ENCODE measurements at regions not wholly inside any gene's neighbourhood (a gene's known extent, or its start where the extent isn't known, plus 50 kb on each side); places are given as distances from the start of the nearest gene placed in this dataset.
"Not testable (repeated sequence)": the region's sequence is repeated elsewhere in the genome, so short reads cannot be mapped to it uniquely, and the experiment has no call there.

- peaks cover 11% of the 10 kb centered on the region for H3K4me1 ChIP-seq
- H3K4me3 ChIP-seq: no peak overlapping the region
- DNase-seq (ENCODE audit: low spot score in 2 of 2): peak; percentile 49 to 55
- H3K36me3 ChIP-seq (replicated peaks): no peaks in the 10 kb centered on the region
- in situ Hi-C loops (cut with MboI; ENCODE audit: low sequenced_read_pairs): no loop called here
- no peaks in the 10 kb centered on the region; the same call in 1 of the 2 replicates for H3K27me3 ChIP-seq (ENCODE audit: low read depth)
- H3K9me3 ChIP-seq: no peaks in the 10 kb centered on the region; the same call in 1 of the 2 replicates
Measured at GRCh38 chr9:126183266-126183665, 143.4 kb upstream of the MVB12B start.

GRCh38 chr9:126190994-126191393, 135.6 kb upstream of the MVB12B start:
- H3K9me3 ChIP-seq; H3K36me3 ChIP-seq (replicated peaks); H3K4me3 ChIP-seq; in situ Hi-C loops (cut with MboI; ENCODE audit: low sequenced_read_pairs); DNase-seq (ENCODE audit: low spot score in 2 of 2); H3K27me3 ChIP-seq (ENCODE audit: low read depth); H3K4me1 ChIP-seq: not testable (repeated sequence)

- H3K36me3 ChIP-seq (replicated peaks): no peaks in the 10 kb centered on the region
- no peak for DNase-seq (ENCODE audit: low spot score in 2 of 2)
- H3K27me3 ChIP-seq (ENCODE audit: low read depth): no peaks in the 10 kb centered on the region
- in situ Hi-C loops (cut with MboI; ENCODE audit: low sequenced_read_pairs): no loop called here
- no peak overlapping the region for H3K4me3 ChIP-seq
- H3K9me3 ChIP-seq: peaks cover 8% of the 10 kb centered on the region; the same call in 1 of the 2 replicates
- peaks cover 7% of the 10 kb centered on the region; the same call in 1 of the 2 replicates for H3K4me1 ChIP-seq
Measured at GRCh38 chr9:126198854-126199253, 127.8 kb upstream of the MVB12B start.

DNA sequence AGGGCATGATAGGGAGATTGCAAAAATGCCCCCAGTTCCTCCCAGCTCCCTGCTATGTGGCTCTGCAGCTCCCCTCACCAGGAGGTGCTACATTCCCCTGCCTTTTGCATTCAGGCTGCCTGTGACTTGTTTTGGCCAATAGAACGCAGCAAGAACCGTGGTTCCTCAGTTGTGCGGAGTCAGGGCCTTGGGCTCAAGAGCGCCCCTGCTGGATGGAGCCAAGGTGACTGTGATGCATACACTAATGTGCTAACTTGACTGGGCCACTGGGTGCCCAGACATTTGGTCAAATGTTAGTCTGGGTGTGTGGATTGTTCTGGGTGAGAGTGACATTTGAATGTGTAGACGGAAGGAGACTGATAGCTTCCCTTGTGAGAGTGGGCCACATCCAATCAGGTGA, 123.3 kb upstream of the MVB12B start:
- H3K4me1 ChIP-seq: no peaks in the 10 kb centered on the region
- no peak overlapping the region for H3K4me3 ChIP-seq
- peaks cover 8% of the 10 kb centered on the region; the same call in 1 of the 2 replicates for H3K9me3 ChIP-seq
- peak in 1 of 2 experiments; percentile 40 for DNase-seq (ENCODE audit: low spot score in 2 of 2)
- no peaks in the 10 kb centered on the region for H3K36me3 ChIP-seq (replicated peaks)
- H3K27me3 ChIP-seq (ENCODE audit: low read depth): no peaks in the 10 kb centered on the region
- in situ Hi-C loops (cut with MboI; ENCODE audit: low sequenced_read_pairs): no loop called here

- Histone ChIP-seq H3K36me3 (replicated peaks) (no peaks in the 10 kb centered on the region), H3K9me3 (peaks cover 8% of the 10 kb centered on the region; the same call in 1 of the 2 replicates), H3K27me3 (ENCODE audit: low read depth) (0 out of 2 replicates have a peak, but pooled peaks cover 3% of the 10 kb centered on the region), H3K4me3 (no peak overlapping the region), H3K4me1 (no peaks in the 10 kb centered on the region)
- in situ Hi-C loops (cut with MboI; ENCODE audit: low sequenced_read_pairs): no loop called here
- DNase-seq (ENCODE audit: low spot score in 2 of 2): no peak
Measured at GRCh38 chr9:126204197-126204596, 122.4 kb upstream of the MVB12B start.

GRCh38 chr9:126204708-126205225, 121.9 kb upstream of the MVB12B start:
- no peak for DNase-seq (ENCODE audit: low spot score in 2 of 2)
- in situ Hi-C loops (cut with MboI; ENCODE audit: low sequenced_read_pairs): no loop called here
- Histone ChIP-seq H3K27me3 (ENCODE audit: low read depth) (0 out of 2 replicates have a peak, but pooled peaks cover 3% of the 10 kb centered on the region), H3K4me3 (no peak overlapping the region), H3K4me1 (no peaks in the 10 kb centered on the region), H3K36me3 (replicated peaks) (no peaks in the 10 kb centered on the region), H3K9me3 (peaks cover 8% of the 10 kb centered on the region; the same call in 1 of the 2 replicates)

DNA sequence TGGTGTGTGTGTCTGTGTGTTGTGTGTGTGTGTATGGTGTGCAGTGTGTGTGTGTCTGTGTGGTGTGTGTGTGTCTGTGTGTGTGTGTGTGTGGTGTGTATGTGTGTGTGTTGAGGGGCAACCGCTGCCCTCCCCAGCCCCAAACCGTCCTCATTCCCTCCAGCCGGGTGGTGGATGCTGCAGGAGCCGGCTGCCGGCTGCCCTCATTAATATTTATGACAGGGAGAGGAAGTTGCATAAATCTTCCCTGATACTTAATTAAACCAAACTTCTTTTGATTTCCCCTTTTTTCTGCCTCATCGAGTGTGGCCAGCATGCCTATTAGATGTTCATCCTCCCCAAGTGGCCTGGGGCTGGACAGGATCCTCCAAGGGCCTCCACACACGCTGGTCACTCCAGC, 121.4 kb upstream of the MVB12B start:
- H3K27me3 ChIP-seq (ENCODE audit: low read depth): peaks cover 3% of the 10 kb centered on the region; the same call in 1 of the 2 replicates
- H3K4me3 ChIP-seq: no peak overlapping the region
- in situ Hi-C loops (cut with MboI; ENCODE audit: low sequenced_read_pairs): no loop called here
- H3K9me3 ChIP-seq: peaks cover 8% of the 10 kb centered on the region; the same call in 1 of the 2 replicates
- H3K36me3 ChIP-seq (replicated peaks): no peaks in the 10 kb centered on the region
- no peak for DNase-seq (ENCODE audit: low spot score in 2 of 2)
- H3K4me1 ChIP-seq: no peaks in the 10 kb centered on the region

GRCh38 chr9:126205845-126206498, 120.7 kb upstream of the MVB12B start:
- no peaks in the 10 kb centered on the region for H3K4me1 ChIP-seq
- DNase-seq (ENCODE audit: low spot score in 2 of 2): no peak
- in situ Hi-C loops (cut with MboI; ENCODE audit: low sequenced_read_pairs): no loop called here
- no peak overlapping the region for H3K4me3 ChIP-seq
- peaks cover 8% of the 10 kb centered on the region; the same call in 1 of the 2 replicates for H3K27me3 ChIP-seq (ENCODE audit: low read depth)
- no peaks in the 10 kb centered on the region for H3K36me3 ChIP-seq (replicated peaks)
- H3K9me3 ChIP-seq: peaks cover 4% of the 10 kb centered on the region; the same call in 1 of the 2 replicates

DNA sequence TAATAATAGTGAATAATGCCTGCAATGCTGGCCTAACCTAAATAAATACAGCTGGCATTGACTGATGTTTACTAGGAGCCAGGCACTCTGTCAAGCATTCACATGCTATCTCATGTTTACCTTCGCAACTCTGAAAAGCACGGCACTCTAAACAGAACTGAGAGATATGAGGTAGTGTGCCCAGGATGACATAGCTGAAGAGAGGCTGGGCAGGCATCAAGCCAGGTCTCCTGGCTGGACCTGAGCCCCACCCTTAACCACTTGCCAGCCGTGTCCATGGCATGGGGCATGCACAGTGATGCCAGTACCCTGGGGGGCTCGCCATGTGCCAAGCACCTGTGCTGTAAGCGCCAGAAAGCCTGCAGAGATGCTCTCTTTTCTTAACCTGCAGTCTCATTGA, 119.4 kb upstream of the MVB12B start:
- in situ Hi-C loops (cut with MboI; ENCODE audit: low sequenced_read_pairs): no loop called here
- Histone ChIP-seq H3K27me3 (ENCODE audit: low read depth) (peaks cover 8% of the 10 kb centered on the region; the same call in 1 of the 2 replicates), H3K36me3 (replicated peaks) (no peaks in the 10 kb centered on the region), H3K9me3 (no peaks in the 10 kb centered on the region), H3K4me1 (no peaks in the 10 kb centered on the region), H3K4me3 (no peak overlapping the region)
- no peak for DNase-seq (ENCODE audit: low spot score in 2 of 2)

DNA sequence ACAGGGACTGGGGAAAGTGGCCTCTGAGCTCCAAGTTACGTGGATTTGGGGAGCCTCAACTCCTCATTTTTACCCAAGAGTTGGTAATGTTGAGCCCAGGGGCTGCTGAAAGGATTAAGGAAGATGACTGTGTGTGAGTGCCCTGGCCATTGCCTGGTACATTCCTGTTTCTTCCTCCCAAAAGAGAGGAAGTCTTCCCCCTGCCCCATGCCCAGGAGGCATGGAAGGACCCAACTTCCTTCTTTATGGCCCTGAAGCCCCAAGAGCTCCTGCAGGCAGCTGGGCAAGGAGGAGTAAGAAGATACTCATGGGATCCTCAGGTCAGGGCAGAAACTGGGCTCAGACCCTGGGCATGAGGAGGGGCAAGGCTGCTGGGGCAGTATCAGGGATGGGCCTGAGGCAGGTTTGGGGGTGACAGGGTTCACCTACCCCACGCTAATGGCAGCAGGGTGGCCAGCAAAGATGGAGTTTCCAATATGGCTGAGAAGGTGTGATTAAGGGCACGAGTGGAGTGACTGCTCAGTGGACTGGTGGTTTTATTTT, 118.3 kb upstream of the MVB12B start:
- H3K36me3 ChIP-seq (replicated peaks): no peaks in the 10 kb centered on the region
- no peaks in the 10 kb centered on the region for H3K9me3 ChIP-seq
- H3K27me3 ChIP-seq (ENCODE audit: low read depth): peaks cover 8% of the 10 kb centered on the region; the same call in 1 of the 2 replicates
- H3K4me3 ChIP-seq: no peak overlapping the region
- H3K4me1 ChIP-seq: no peaks in the 10 kb centered on the region
- in situ Hi-C loops (cut with MboI; ENCODE audit: low sequenced_read_pairs): no loop called here
- DNase-seq (ENCODE audit: low spot score in 2 of 2): no peak

- H3K4me3 ChIP-seq: no peak overlapping the region
- no peaks in the 10 kb centered on the region for H3K36me3 ChIP-seq (replicated peaks)
- DNase-seq (ENCODE audit: low spot score in 2 of 2): no peak
- peaks cover 8% of the 10 kb centered on the region; the same call in 1 of the 2 replicates for H3K27me3 ChIP-seq (ENCODE audit: low read depth)
- H3K4me1 ChIP-seq: no peaks in the 10 kb centered on the region
- in situ Hi-C loops (cut with MboI; ENCODE audit: low sequenced_read_pairs): no loop called here
- H3K9me3 ChIP-seq: no peaks in the 10 kb centered on the region
Measured at GRCh38 chr9:126211441-126212074, 115.1 kb upstream of the MVB12B start.

GRCh38 chr9:126215486-126215885, 111.1 kb upstream of the MVB12B start:
- in situ Hi-C loops (cut with MboI; ENCODE audit: low sequenced_read_pairs): no loop called here
- Histone ChIP-seq H3K9me3 (no peaks in the 10 kb centered on the region), H3K27me3 (ENCODE audit: low read depth) (peaks cover 3% of the 10 kb centered on the region; the same call in 1 of the 2 replicates), H3K4me1 (no peaks in the 10 kb centered on the region), H3K36me3 (replicated peaks) (no peaks in the 10 kb centered on the region), H3K4me3 (no peak overlapping the region)
- no peak for DNase-seq (ENCODE audit: low spot score in 2 of 2)

GRCh38 chr9:126216826-126217225, 109.8 kb upstream of the MVB12B start:
- DNase-seq (ENCODE audit: low spot score in 2 of 2): no peak
- in situ Hi-C loops (cut with MboI; ENCODE audit: low sequenced_read_pairs): no loop called here
- H3K36me3 ChIP-seq (replicated peaks): no peaks in the 10 kb centered on the region
- H3K27me3 ChIP-seq (ENCODE audit: low read depth): no peaks in the 10 kb centered on the region; the same call in 1 of the 2 replicates
- H3K4me3 ChIP-seq: no peak overlapping the region
- H3K4me1 ChIP-seq: no peaks in the 10 kb centered on the region
- no peaks in the 10 kb centered on the region for H3K9me3 ChIP-seq

DNA sequence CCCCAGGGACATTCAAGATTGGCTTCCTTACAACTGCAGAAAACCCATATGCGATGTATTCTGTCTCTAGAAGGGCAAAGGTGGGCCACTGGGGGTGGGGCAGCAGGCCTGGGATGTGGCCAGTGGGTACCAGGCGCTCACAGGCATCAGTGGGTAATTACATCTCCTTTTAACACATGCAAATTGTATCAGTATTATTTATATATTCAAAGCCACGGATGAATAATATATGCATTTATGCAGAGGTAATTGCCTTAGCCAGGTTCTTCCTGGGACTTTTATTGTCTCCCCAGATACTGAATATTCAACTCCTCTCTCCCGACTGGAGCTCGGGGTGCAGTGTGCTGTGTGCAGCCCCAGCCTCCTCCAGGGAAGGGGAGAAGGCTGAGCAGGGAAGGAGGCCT, 109.4 kb upstream of the MVB12B start:
- Histone ChIP-seq H3K9me3 (no peaks in the 10 kb centered on the region), H3K36me3 (replicated peaks) (no peaks in the 10 kb centered on the region), H3K4me1 (no peaks in the 10 kb centered on the region), H3K4me3 (no peak overlapping the region), H3K27me3 (ENCODE audit: low read depth) (no peaks in the 10 kb centered on the region; the same call in 1 of the 2 replicates)
- in situ Hi-C loops (cut with MboI; ENCODE audit: low sequenced_read_pairs): no loop called here
- DNase-seq (ENCODE audit: low spot score in 2 of 2): no peak

All from HAP-1 (cell line).